ENCODE measurements at regions not wholly inside any gene's neighbourhood (a gene's known extent, or its start where the extent isn't known, plus 50 kb on each side); places are given as distances from the start of the nearest gene placed in this dataset.

GRCh38 chr4:160423879-160424451 is 1321.1 kb downstream of the RAPGEF2 start:
- TF ChIP-seq EZH2 (IDR thresholded peaks at IDR 0.05) (no peak), POLR2AphosphoS5 (IDR thresholded peaks at IDR 0.05; ENCODE audit: borderline replicate concordance, low read depth, low read length) (no peak), FOXP2 (optimal IDR thresholded peaks at IDR 0.05; ENCODE audit: control extremely low read depth, extremely low read length, insufficient read depth) (no peak)
